ENCODE measurements at regions not wholly inside any gene's neighbourhood (a gene's known extent, or its start where the extent isn't known, plus 50 kb on each side); places are given as distances from the start of the nearest gene placed in this dataset.

- no peak for DNase-seq (ENCODE audit: low spot score)
Measured at GRCh38 chr15:93241696-93242585, 152.9 kb upstream of the RGMA start.

- no peak for DNase-seq (ENCODE audit: low spot score)
Measured at GRCh38 chr15:93239993-93240392, 151.0 kb upstream of the RGMA start.

- DNase-seq (ENCODE audit: low spot score): no peak
Measured at GRCh38 chr15:93239591-93239990, 150.6 kb upstream of the RGMA start.

DNA sequence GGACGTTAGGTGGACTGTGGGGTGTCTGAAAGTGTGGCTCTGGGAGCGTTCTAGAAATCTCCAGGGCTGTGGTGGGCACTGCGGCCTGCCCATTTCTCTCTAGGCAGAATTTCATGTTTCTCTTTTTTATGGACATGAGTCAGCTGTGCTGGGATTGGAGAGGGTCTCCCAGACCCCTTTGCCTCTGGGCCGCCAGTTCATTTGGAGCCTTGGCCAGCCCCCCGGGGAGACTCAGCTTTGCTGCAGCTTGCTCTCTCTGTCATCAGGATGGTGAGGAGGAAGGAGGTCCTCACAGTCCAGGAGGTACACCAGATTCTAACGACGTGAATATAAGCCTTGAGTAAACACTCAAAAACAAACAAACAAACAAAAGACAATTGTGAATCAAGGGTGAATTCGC lies 149.6 kb upstream of the RGMA start:
- no peak for DNase-seq (ENCODE audit: low spot score)

GRCh38 chr15:93235926-93236780 lies 147.1 kb upstream of the RGMA start:
- DNase-seq (ENCODE audit: low spot score): peak; percentile 50

GRCh38 chr15:93235269-93235668 lies 146.3 kb upstream of the RGMA start:
- no peak for DNase-seq (ENCODE audit: low spot score)

DNA sequence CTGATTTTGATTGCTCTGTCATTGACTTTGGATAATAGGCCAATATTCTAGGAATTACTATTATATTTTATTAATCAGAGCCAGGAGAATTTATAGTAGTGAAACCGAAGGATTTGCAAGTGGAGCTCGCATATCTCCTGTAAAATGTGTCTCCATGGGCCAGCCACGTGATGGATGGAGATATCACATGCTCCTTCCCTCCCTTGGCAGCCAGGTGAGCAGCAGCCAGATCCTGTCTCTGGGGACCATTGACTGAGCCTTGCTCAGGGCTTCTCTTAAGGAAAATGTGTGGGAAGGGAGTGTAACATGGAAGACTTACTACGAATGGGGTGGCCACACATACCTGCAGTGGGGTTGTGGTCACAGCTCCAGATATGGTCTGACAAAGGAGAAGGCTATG lies 144.7 kb upstream of the RGMA start:
- no peak for DNase-seq (ENCODE audit: low spot score)

GRCh38 chr15:93232845-93233244 lies 143.8 kb upstream of the RGMA start:
- no peak for DNase-seq (ENCODE audit: low spot score)

DNA sequence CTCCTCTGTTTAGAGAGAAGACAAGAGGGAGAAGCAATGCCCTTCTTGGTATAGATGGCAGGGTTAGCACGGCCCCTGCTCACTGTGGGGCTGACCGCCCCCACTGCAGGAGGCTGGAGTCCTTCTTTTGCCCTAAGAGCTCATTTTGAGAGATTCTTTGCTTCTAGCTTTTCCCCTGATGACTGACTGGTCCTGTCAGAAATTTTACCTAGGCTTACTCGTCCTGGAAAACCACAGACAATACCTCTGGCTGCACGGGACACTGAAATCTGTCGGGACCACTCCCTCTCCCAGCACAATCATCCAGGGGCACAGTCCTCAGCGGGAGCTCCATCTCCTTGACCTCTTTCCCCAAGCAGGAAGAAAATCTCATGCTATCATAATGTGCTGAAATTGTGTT lies 143.0 kb upstream of the RGMA start:
- DNase-seq (ENCODE audit: low spot score): no peak

- DNase-seq (ENCODE audit: low spot score): no peak
Measured at GRCh38 chr15:93231261-93231925, 142.4 kb upstream of the RGMA start.

DNA sequence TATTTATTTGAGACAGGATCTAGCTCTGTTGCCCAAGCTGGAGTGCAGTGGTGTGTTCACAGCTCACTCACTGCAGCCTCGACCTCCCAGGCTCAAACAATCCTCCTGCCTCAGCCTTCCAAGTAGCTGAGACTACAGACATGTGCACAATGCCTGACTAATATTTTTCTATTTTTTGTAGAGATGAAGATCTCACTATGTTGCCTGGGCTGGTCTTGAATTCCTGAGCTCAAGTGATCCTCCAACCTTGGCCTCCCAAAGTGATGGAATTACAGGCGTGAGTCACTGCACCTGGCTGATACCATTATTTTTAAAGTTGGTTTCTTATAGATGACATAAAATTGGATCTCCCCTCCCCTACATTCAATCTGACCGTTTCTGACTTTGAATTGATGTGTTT lies 139.5 kb upstream of the RGMA start:
- no peak for DNase-seq (ENCODE audit: low spot score)

- no peak for DNase-seq (ENCODE audit: low spot score)
Measured at GRCh38 chr15:93223803-93224202, 134.8 kb upstream of the RGMA start.

GRCh38 chr15:93221759-93222158 lies 132.7 kb upstream of the RGMA start:
- DNase-seq (ENCODE audit: low spot score): no peak

GRCh38 chr15:93219859-93220420 lies 130.9 kb upstream of the RGMA start:
- DNase-seq (ENCODE audit: low spot score): no peak

GRCh38 chr15:93217343-93217742 lies 128.3 kb upstream of the RGMA start:
- DNase-seq (ENCODE audit: low spot score): peak; percentile 2

GRCh38 chr15:93214106-93214505 lies 125.1 kb upstream of the RGMA start:
- no peak for DNase-seq (ENCODE audit: low spot score)

GRCh38 chr15:93213281-93213680 lies 124.3 kb upstream of the RGMA start:
- no peak for DNase-seq (ENCODE audit: low spot score)

DNA sequence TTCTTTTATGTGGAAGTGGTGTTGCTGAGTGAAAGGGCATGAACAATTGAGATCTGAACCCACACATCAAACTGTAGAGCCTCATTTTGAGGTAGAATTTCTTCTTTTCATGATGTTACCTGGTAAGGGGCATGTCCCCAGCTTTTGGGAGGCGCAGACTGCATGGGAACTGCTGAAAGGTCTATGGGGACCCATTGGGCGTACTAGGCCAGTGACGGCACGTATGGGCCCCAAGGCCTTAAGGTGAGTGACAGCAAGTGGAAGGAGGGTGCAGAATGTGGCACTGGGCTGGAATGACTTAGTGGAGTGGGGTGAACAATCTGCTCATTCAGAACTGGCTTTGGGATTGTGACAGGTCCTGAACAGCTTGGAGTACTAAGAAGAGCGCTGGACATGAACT lies 123.6 kb upstream of the RGMA start:
- no peak for DNase-seq (ENCODE audit: low spot score)

- DNase-seq (ENCODE audit: low spot score): no peak
Measured at GRCh38 chr15:93210995-93211394, 122.0 kb upstream of the RGMA start.

- no peak for DNase-seq (ENCODE audit: low spot score)
Measured at GRCh38 chr15:93209690-93210445, 120.9 kb upstream of the RGMA start.

- DNase-seq (ENCODE audit: low spot score): no peak
Measured at GRCh38 chr15:93206893-93207292, 117.9 kb upstream of the RGMA start.
